HuH-7 (cell line): ENCODE measurements at regions not wholly inside any gene's neighbourhood (a gene's known extent, or its start where the extent isn't known, plus 50 kb on each side); places are given as distances from the start of the nearest gene placed in this dataset.
A peak's percentile ranks its signal among the peaks of the same experiment; 100 is the strongest.
"Not testable (repeated sequence)": the region's sequence is repeated elsewhere in the genome, so short reads cannot be mapped to it uniquely, and the experiment has no call there.

Source experiments
- DNase-seq: peaks from one replicate; pipeline ENCODE4 v3.0.0; 2011; ENCODE audit warnings: low spot score

DNA sequence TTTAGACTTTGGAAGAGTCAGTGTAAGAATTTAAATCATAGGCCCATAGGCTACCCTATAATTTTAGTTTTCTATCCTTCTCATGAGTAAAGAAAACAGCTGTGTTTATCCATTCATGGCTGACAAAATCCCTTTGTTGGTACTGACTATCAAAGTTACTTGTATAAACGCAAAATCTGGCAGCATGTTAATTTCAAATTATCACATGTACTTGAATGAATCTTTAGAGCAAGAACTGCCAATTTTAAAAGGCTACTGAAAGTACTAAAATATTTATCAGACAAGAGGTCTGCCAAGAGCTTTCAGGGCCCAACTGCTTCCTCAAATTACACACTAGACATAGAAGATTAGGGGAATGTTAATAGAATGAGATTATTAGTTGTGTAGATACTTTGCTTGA, 66.6 kb downstream of the MYL12B start:
- DNase-seq: no peak

DNA sequence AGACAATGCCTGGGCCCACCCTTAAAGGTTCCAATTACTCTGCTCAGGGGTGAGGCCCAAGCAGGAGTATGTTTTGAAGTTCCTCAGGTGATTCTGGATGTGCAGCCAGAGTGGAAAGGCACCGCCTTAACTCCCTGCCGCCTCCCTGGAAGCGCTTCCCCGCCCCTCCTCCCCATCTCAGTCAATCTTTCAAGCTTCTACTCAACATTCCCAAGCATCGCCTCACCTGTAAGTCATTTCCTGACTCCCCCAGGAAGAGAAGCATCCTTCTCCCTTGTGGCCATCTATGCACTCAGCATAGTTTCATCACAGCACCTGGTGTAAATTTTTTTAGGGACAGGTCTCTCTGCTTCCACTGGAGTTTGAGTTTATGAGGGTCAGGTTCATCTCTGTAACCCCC, 67.5 kb downstream of the MYL12B start:
- no peak for DNase-seq

- DNase-seq: no peak
Observed at GRCh38 chr18:3329872-3330271, 67.9 kb downstream of the MYL12B start.

DNA sequence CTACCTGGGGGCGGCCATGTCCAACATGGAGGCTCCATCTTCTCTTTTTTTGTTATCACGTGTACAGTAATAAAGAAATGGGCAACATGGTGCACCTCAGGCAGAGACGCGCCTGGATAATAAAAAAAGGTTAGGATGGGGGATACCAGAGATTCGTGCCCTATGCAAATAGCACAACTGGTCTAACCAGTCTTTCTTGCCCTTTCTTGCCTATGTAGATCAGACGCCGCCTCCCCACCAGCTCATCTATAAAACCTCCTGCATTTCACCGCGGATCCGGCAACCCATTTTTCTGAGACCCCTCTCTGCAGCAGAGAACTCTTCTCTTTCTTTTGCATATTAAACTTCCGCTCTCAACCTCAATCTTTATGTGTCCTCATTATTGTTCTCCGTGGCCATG, 68.7 kb downstream of the MYL12B start:
- DNase-seq: no peak

DNA sequence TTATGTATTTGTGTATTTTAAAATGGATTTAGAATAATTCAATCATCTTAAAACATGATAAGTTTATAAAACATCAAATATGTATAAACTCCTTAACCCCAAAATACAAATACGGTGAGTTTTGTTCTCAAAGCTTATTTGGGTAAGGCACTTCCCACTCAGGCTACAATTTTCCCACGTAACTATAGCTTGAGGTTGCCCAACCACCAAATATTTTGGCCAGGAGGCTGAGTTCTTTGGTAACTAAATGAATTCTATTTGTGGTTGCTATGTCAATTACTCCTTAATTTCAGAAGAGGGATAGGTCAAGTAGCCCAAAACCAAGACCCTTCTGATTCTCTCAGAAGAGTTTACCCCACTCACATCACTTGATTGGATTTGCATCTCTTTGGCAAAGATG, 70.4 kb downstream of the MYL12B start:
- DNase-seq: no peak

GRCh38 chr18:3333056-3333720, 71.3 kb downstream of the MYL12B start:
- no peak for DNase-seq

DNA sequence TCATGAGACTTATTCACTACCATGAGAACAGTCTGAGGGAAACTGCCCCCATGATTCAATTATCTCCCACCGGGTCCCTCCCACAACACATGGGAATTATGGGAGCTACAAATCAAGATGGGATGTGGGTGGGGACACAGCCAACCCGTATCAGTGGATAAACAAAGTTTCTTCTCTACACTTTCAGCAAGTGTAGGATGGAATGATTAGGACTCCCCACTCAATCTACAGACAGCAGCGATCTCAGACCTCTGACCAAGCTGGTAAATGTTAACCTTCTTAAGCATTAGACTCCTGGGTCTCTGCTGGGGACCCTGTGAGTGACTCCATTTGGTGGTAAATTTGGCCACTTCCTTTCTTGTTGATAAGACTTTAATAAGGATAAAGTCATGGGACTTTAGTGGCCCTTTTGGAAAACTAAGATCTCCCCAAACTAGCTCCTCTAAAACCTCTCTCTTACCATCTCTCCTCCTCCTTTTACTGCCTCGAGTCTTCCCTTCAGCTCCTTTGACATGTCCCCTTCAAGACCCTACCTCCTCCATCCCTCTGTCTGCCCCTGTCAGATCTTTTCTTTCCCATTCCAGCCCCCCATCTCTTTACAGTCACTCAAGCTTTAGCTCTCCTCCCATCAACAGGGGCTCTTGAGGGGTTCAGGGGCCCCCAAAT, 71.9 kb downstream of the MYL12B start:
- no peak for DNase-seq

GRCh38 chr18:3340015-3340681, 78.2 kb downstream of the MYL12B start:
- no peak for DNase-seq

DNA sequence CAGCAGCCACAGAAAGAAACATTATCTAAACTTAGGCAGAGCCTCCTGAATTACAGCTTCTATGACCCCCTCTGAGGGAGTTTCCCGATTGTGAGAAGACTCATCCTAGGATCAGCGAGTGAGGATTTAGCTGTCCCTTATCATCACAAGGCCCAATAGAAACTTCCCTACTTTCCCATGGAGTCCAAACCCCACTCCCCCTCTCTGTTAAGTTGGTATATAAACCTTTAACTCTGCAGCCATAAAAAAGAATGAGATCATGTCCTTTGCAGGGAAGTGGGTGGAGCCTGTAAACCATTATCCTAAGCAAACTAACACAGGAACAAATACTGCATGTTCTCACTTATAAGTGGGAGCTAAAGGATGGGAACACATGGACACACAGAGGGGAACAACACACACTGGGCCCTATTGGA, 78.8 kb downstream of the MYL12B start:
- DNase-seq: peak; percentile 46

- no peak for DNase-seq
Observed at GRCh38 chr18:3342628-3343027, 80.7 kb downstream of the MYL12B start.

DNA sequence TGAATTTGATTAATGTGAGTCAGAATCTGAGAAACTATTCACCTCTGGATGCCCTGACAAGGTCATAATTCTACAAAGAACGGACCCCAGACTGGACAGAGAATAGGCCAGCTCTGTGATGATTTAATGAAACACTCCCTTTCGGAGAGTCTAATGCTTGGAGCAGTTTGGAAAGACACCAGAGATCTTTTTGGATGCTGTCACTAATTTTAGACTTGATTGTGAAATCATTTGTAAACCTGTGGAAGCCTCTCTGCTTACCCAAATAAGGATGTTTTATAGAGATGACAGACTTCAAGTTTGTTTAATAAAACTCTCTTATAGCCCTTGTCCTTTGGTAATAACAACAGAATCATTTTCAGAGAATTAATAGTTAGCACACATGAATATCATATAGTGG, 83.5 kb downstream of the MYL12B start:
- no peak for DNase-seq

DNA sequence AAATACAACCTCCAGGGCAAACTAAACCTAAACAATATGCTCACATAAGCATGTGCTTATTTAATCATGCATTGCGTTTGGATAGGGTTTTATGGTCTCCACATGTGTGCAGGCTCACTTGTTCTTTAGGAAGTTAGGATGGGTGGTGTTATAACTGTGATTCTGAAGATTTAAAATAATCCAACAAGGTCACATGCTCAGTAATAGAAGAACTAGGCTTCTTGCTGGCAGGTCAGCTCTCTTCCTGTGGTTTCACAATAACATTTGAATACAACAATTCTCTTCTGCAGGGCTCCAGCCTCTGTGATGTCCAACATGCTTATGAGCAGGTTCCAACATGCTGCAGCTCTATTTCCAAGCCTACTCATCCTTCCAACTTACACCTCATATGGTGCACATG, 84.0 kb downstream of the MYL12B start:
- no peak for DNase-seq

GRCh38 chr18:3346487-3346886, 84.6 kb downstream of the MYL12B start:
- DNase-seq: no peak

- DNase-seq: no peak
Observed at GRCh38 chr18:3347286-3347803, 85.4 kb downstream of the MYL12B start.

DNA sequence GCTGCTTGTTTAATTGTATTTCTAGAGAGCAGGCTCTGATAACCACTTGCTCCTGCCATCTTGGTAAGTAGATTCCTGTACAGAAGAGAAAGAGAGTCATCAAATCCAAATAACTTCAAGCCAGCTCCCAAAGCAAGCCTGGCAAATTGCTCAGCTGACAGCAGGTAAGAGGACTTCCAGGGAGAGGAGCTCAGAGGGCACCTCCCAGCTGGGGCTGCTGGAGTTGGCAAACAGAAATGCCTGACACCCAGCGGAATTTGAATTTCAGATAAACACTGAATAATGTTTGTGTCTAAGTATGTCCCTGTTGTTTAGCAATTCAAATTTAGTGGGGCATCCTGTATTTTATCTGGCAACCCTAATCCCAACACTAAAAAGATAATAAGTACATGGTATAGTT, 86.2 kb downstream of the MYL12B start:
- DNase-seq: no peak

DNA sequence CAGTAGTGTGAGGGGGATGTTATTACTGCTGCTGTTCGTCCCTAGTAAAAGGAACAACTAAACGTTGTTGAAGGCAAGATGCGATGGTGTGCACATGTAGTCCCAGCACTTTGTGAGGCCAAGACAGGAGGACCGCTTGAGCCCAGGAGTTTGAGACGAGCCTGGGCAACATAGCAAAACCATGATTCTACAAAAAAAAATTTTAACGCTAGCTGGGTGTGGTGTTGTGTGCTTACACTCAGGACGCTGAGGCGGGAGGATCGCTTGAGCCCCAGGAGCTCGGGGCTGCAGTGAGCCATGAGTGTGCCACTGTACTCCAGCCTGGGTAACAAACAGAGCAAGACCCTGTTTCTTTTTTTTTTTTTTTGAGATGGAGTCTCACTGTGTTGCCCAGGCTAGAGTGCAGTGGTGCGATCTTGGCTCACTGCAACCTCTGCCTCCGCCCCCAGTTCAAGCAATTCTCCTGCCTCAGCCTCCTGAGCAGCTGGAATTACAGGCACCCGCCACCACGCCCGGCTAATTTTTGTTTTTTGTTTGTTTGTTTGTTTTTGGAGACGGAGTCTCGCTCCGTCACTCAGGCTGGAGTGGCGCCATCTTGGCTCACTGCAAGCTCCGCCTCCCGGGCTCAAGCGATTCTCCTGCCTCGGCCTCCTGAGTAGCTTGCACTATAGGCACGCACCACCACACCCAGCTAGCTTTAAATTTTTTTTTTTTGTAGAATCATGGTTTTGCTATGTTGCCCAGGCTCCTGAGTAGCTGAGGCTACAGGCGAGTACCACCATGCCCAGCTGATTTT, 87.3 kb downstream of the MYL12B start:
- DNase-seq: not testable (repeated sequence)

GRCh38 chr18:3350021-3350420, 88.1 kb downstream of the MYL12B start:
- no peak for DNase-seq

- no peak for DNase-seq
Observed at GRCh38 chr18:3350566-3351527, 88.9 kb downstream of the MYL12B start.

DNA sequence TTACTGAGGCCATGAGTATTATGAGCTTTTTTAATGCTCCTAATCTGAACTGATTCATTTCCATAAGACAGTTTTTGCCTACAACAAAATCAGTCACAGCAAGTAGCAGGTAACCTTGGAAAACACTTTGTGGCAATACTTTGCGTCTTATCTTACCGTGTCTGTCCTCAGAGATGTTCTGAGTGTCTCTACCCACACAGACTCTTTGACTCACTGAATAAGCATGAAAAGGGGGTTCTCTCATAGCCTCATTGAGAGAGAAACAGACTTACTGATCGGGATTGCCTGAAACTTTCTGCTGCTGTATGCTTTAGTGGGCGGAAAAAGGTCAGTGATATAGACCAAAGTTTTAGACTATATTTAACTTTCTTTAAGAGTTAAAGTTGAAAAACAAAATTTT, 92.6 kb downstream of the MYL12B start:
- no peak for DNase-seq

DNA sequence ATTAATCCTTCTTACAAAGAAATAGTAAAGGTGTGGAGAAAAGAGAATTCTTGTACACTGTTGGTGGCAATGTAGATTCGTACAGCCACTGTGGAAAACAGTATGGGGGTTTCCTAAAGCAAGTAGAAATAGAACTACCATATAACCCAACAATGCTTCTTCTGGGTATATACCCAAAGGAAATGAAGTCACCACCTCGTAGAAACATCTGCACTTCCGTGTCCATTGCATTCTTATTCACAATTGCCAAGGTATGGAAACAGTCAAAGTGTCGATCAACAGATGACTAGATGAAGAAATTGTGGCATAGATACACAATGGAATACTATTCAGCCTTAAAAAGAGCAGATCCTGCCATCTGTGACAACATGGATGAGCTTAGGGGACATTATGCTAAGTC, 93.4 kb upstream of the TGIF1 start:
- DNase-seq: no peak

- DNase-seq: no peak
Observed at GRCh38 chr18:3357516-3357915, 92.5 kb upstream of the TGIF1 start.
